ENCODE measurements at regions not wholly inside any gene's neighbourhood (a gene's known extent, or its start where the extent isn't known, plus 50 kb on each side); places are given as distances from the start of the nearest gene placed in this dataset.

GRCh38 chr1:196144588-196144987 is 463.7 kb downstream of the KCNT2 start:
- Histone ChIP-seq H3K4me3 (ENCODE audit: low read depth in 1 of 2, low read length in 2 of 2) (no peak overlapping the region), H3K27me3 (ENCODE audit: insufficient read depth, low read length, poor library complexity) (no peaks in the 10 kb centered on the region), H3K9me3 (ENCODE audit: insufficient read depth, low read length, severe bottlenecking) (no peaks in the 10 kb centered on the region), H4K20me1 (ENCODE audit: insufficient read depth, low read length) (no peaks in the 10 kb centered on the region), H3K4me1 (ENCODE audit: insufficient read depth, low read length) (no peaks in the 10 kb centered on the region), H3K79me2 (ENCODE audit: insufficient read depth, low read length) (no peaks in the 10 kb centered on the region), H2AFZ (ENCODE audit: low read depth, low read length) (no peak overlapping the region), H3K27ac (ENCODE audit: low read length) (no peak overlapping the region), H3K36me3 (ENCODE audit: insufficient read depth, low read length) (no peaks in the 10 kb centered on the region), H3K9ac (ENCODE audit: low read depth, low read length) (no peak overlapping the region), H3K4me2 (ENCODE audit: insufficient read depth, low read length) (no peak overlapping the region)
- no peak for DNase-seq
- TF ChIP-seq EZH2 (IDR thresholded peaks at IDR 0.05; ENCODE audit: borderline replicate concordance, low read depth, low read length, severe bottlenecking), result no peak
- TF ChIP-seq, protein P1, sequence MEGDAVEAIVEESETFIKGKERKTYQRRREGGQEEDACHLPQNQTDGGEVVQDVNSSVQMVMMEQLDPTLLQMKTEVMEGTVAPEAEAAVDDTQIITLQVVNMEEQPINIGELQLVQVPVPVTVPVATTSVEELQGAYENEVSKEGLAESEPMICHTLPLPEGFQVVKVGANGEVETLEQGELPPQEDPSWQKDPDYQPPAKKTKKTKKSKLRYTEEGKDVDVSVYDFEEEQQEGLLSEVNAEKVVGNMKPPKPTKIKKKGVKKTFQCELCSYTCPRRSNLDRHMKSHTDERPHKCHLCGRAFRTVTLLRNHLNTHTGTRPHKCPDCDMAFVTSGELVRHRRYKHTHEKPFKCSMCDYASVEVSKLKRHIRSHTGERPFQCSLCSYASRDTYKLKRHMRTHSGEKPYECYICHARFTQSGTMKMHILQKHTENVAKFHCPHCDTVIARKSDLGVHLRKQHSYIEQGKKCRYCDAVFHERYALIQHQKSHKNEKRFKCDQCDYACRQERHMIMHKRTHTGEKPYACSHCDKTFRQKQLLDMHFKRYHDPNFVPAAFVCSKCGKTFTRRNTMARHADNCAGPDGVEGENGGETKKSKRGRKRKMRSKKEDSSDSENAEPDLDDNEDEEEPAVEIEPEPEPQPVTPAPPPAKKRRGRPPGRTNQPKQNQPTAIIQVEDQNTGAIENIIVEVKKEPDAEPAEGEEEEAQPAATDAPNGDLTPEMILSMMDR (IDR thresholded peaks at IDR 0.05; ENCODE audit: borderline replicate concordance, extremely low read depth, low read length, poor library complexity, severe bottlenecking), result no peak
- no peak for ATAC-seq (ENCODE audit: insufficient read depth, low read depth)

- Histone ChIP-seq H3K4me1 (ENCODE audit: insufficient read depth, low read length) (no peaks in the 10 kb centered on the region), H3K4me3 (ENCODE audit: low read depth in 1 of 2, low read length in 2 of 2) (no peak overlapping the region), H3K27ac (ENCODE audit: low read length) (no peak overlapping the region), H3K79me2 (ENCODE audit: insufficient read depth, low read length) (no peaks in the 10 kb centered on the region), H3K27me3 (ENCODE audit: insufficient read depth, low read length, poor library complexity) (no peaks in the 10 kb centered on the region), H2AFZ (ENCODE audit: low read depth, low read length) (no peak overlapping the region), H4K20me1 (ENCODE audit: insufficient read depth, low read length) (no peaks in the 10 kb centered on the region), H3K9ac (ENCODE audit: low read depth, low read length) (no peak overlapping the region), H3K4me2 (ENCODE audit: insufficient read depth, low read length) (no peak overlapping the region), H3K36me3 (ENCODE audit: insufficient read depth, low read length) (no peaks in the 10 kb centered on the region), H3K9me3 (ENCODE audit: insufficient read depth, low read length, severe bottlenecking) (no peaks in the 10 kb centered on the region)
- DNase-seq (no peak), ATAC-seq (ENCODE audit: insufficient read depth, low read depth) (no peak)
- no peak for TF ChIP-seq EZH2 (IDR thresholded peaks at IDR 0.05; ENCODE audit: borderline replicate concordance, low read depth, low read length, severe bottlenecking)
- TF ChIP-seq, protein P1 (IDR thresholded peaks at IDR 0.05; ENCODE audit: borderline replicate concordance, extremely low read depth, low read length, poor library complexity, severe bottlenecking), result peak; percentile 22
Measured at GRCh38 chr1:196143602-196144342, 464.5 kb downstream of the KCNT2 start.

DNA sequence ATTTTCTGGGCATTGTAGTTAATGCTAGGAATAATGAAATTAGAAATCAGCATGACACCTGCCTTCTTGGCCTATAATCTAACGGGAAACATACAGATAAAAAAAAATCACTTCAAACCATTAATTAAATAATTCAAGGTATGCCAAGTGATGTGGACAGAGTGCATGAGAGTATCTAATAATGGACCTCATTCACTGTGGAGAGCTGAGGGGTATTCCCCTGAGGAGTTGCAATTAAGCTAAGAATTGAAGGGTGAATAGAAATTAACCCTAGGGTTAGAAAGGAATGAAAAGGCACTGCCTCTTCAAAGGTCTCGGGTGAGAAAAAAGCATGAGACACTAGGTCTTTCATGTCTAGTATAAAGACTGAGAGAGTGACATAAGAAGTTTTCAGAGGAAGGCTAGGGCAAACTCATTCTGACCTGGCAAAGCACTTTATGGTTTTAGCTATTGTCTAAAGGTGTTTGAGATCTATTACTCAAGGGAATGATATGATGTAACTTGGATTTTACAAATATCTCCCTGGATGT is 466.1 kb downstream of the KCNT2 start:
- Histone ChIP-seq H3K4me2 (ENCODE audit: insufficient read depth, low read length) (no peak overlapping the region), H3K4me3 (ENCODE audit: low read depth in 1 of 2, low read length in 2 of 2) (no peak overlapping the region), H2AFZ (ENCODE audit: low read depth, low read length) (no peak overlapping the region), H4K20me1 (ENCODE audit: insufficient read depth, low read length) (no peaks in the 10 kb centered on the region), H3K36me3 (ENCODE audit: insufficient read depth, low read length) (no peaks in the 10 kb centered on the region), H3K27me3 (ENCODE audit: insufficient read depth, low read length, poor library complexity) (no peaks in the 10 kb centered on the region), H3K27ac (ENCODE audit: low read length) (no peak overlapping the region), H3K9me3 (ENCODE audit: insufficient read depth, low read length, severe bottlenecking) (no peaks in the 10 kb centered on the region), H3K9ac (ENCODE audit: low read depth, low read length) (no peak overlapping the region), H3K79me2 (ENCODE audit: insufficient read depth, low read length) (no peaks in the 10 kb centered on the region), H3K4me1 (ENCODE audit: insufficient read depth, low read length) (no peaks in the 10 kb centered on the region)
- no peak for TF ChIP-seq EZH2 (IDR thresholded peaks at IDR 0.05; ENCODE audit: borderline replicate concordance, low read depth, low read length, severe bottlenecking)
- TF ChIP-seq, protein P1 (IDR thresholded peaks at IDR 0.05; ENCODE audit: borderline replicate concordance, extremely low read depth, low read length, poor library complexity, severe bottlenecking), result no peak
- ATAC-seq (ENCODE audit: insufficient read depth, low read depth) (no peak), DNase-seq (no peak)
